22Rv1 (cell line): ENCODE measurements at regions not wholly inside any gene's neighbourhood (a gene's known extent, or its start where the extent isn't known, plus 50 kb on each side); places are given as distances from the start of the nearest gene placed in this dataset.

Experiments
- CTCF ChIP-seq: fragments of 450-650 bp; IDR thresholded peaks from 2 replicates; pipeline ENCODE4 v1.5.1; 2017; ENCODE audit warnings: mild to moderate bottlenecking
- ZFX ChIP-seq: fragments of 450-650 bp; IDR thresholded peaks from 2 replicates; pipeline ENCODE4 v1.6.1; 2017; ENCODE audit warnings: antibody characterized with exemption, borderline replicate concordance

- TF ChIP-seq CTCF (no peak), ZFX (no peak)
Measured at GRCh38 chr17:33868899-33869298, 386.2 kb upstream of the CCL2 start.
